ENCODE measurements at regions not wholly inside any gene's neighbourhood (a gene's known extent, or its start where the extent isn't known, plus 50 kb on each side); places are given as distances from the start of the nearest gene placed in this dataset.

- ATAC-seq, result no peak
- no peaks in the 10 kb centered on the region for H3K9me3 ChIP-seq (ENCODE audit: low read length)
- H3K79me2 ChIP-seq (ENCODE audit: low read length), result no peaks in the 10 kb centered on the region
- H3K9me2 ChIP-seq (replicated peaks; ENCODE audit: low read length), result no peaks in the 10 kb centered on the region
- H2AFZ ChIP-seq (ENCODE audit: low read length), result no peak overlapping the region
- H3F3A ChIP-seq (ENCODE audit: low read length, unreplicated experiment), result no peaks in the 10 kb centered on the region
- no peaks in the 10 kb centered on the region for H3K27me3 ChIP-seq (ENCODE audit: low read length)
- H3K27ac ChIP-seq (ENCODE audit: low read length), result no peak overlapping the region
- no peaks in the 10 kb centered on the region for H3K36me3 ChIP-seq (ENCODE audit: low read depth, low read length)
- H3K4me2 ChIP-seq (ENCODE audit: low read length), result no peak overlapping the region
- no peak overlapping the region for H3K9ac ChIP-seq (ENCODE audit: low read length)
- ChIA-PET POLR2A (ENCODE audit: unreplicated experiment) (no interaction called here), CTCF (no interaction called here)
- intact Hi-C loops (cut with micrococcal nuclease), result no loop called here
- no peaks in the 10 kb centered on the region for H3K4me1 ChIP-seq (ENCODE audit: insufficient read depth, low read length)
- no peak overlapping the region for H3K4me3 ChIP-seq (ENCODE audit: low read length)
- no peaks in the 10 kb centered on the region for H4K20me1 ChIP-seq (ENCODE audit: low read length)
- DNase-seq, result no peak
- BruUV-seq (replicated peaks), result no TSS peak
- TF ChIP-seq EZH2 (IDR thresholded peaks at IDR 0.05; ENCODE audit: low read length, unreplicated experiment) (no peak), EZH2phosphoT487 (IDR thresholded peaks at IDR 0.05; ENCODE audit: borderline replicate concordance, low read length) (no peak), CTCF (conservative IDR thresholded peaks at IDR 0.05; ENCODE audit: low read depth, low read length) (no peak)
Measured at GRCh38 chr16:80150978-80151721, 389.6 kb upstream of the DYNLRB2 start.

- H3K36me3 ChIP-seq (ENCODE audit: low read depth, low read length), result no peaks in the 10 kb centered on the region
- TF ChIP-seq CTCF (conservative IDR thresholded peaks at IDR 0.05; ENCODE audit: low read depth, low read length) (no peak), EZH2phosphoT487 (IDR thresholded peaks at IDR 0.05; ENCODE audit: borderline replicate concordance, low read length) (no peak), EZH2 (IDR thresholded peaks at IDR 0.05; ENCODE audit: low read length, unreplicated experiment) (no peak)
- no peak overlapping the region for H3K9ac ChIP-seq (ENCODE audit: low read length)
- H2AFZ ChIP-seq (ENCODE audit: low read length), result no peak overlapping the region
- H3K4me3 ChIP-seq (ENCODE audit: low read length), result no peak overlapping the region
- no peaks in the 10 kb centered on the region for H3K79me2 ChIP-seq (ENCODE audit: low read length)
- H3K27me3 ChIP-seq (ENCODE audit: low read length), result no peaks in the 10 kb centered on the region
- no TSS peak for BruUV-seq (replicated peaks)
- POLR2A ChIA-PET (ENCODE audit: unreplicated experiment), result no interaction called here
- H3K9me3 ChIP-seq (ENCODE audit: low read length), result no peaks in the 10 kb centered on the region
- DNase-seq (no peak), ATAC-seq (no peak)
- no peaks in the 10 kb centered on the region for H3K4me1 ChIP-seq (ENCODE audit: insufficient read depth, low read length)
- H4K20me1 ChIP-seq (ENCODE audit: low read length), result no peaks in the 10 kb centered on the region
- intact Hi-C loops (cut with micrococcal nuclease), result no loop called here
- no peaks in the 10 kb centered on the region for H3K9me2 ChIP-seq (replicated peaks; ENCODE audit: low read length)
- CTCF ChIA-PET, result no interaction called here
- no peak overlapping the region for H3K27ac ChIP-seq (ENCODE audit: low read length)
- no peak overlapping the region for H3K4me2 ChIP-seq (ENCODE audit: low read length)
- H3F3A ChIP-seq (ENCODE audit: low read length, unreplicated experiment), result no peaks in the 10 kb centered on the region
Measured at GRCh38 chr16:80148826-80149225, 392.0 kb upstream of the DYNLRB2 start.

GRCh38 chr16:80147026-80147655 lies 393.7 kb upstream of the DYNLRB2 start:
- Histone ChIP-seq H3K4me1 (ENCODE audit: insufficient read depth, low read length) (no peaks in the 10 kb centered on the region), H3K9me3 (ENCODE audit: low read length) (no peaks in the 10 kb centered on the region), H3K36me3 (ENCODE audit: low read depth, low read length) (no peaks in the 10 kb centered on the region), H3K4me3 (ENCODE audit: low read length) (no peak overlapping the region), H3K79me2 (ENCODE audit: low read length) (no peaks in the 10 kb centered on the region), H3K27ac (ENCODE audit: low read length) (no peak overlapping the region), H4K20me1 (ENCODE audit: low read length) (no peaks in the 10 kb centered on the region), H3K27me3 (ENCODE audit: low read length) (no peaks in the 10 kb centered on the region), H3F3A (ENCODE audit: low read length, unreplicated experiment) (no peaks in the 10 kb centered on the region), H3K9me2 (replicated peaks; ENCODE audit: low read length) (no peaks in the 10 kb centered on the region), H3K9ac (ENCODE audit: low read length) (no peak overlapping the region), H2AFZ (ENCODE audit: low read length) (no peak overlapping the region), H3K4me2 (ENCODE audit: low read length) (no peak overlapping the region)
- TF ChIP-seq EZH2phosphoT487 (IDR thresholded peaks at IDR 0.05; ENCODE audit: borderline replicate concordance, low read length), result no peak
- TF ChIP-seq CTCF (conservative IDR thresholded peaks at IDR 0.05; ENCODE audit: low read depth, low read length), result no peak
- no peak for TF ChIP-seq EZH2 (IDR thresholded peaks at IDR 0.05; ENCODE audit: low read length, unreplicated experiment)
- ChIA-PET POLR2A (ENCODE audit: unreplicated experiment) (no interaction called here), CTCF (no interaction called here)
- no peak for DNase-seq
- no TSS peak for BruUV-seq (replicated peaks)
- ATAC-seq, result no peak
- intact Hi-C loops (cut with micrococcal nuclease), result no loop called here

All from PC-3 (cell line).